ENCODE measurements at regions not wholly inside any gene's neighbourhood (a gene's known extent, or its start where the extent isn't known, plus 50 kb on each side); places are given as distances from the start of the nearest gene placed in this dataset.
A peak's percentile ranks its signal among the peaks of the same experiment; 100 is the strongest.
"Not testable (repeated sequence)": the region's sequence is repeated elsewhere in the genome, so short reads cannot be mapped to it uniquely, and the experiment has no call there.

DNA sequence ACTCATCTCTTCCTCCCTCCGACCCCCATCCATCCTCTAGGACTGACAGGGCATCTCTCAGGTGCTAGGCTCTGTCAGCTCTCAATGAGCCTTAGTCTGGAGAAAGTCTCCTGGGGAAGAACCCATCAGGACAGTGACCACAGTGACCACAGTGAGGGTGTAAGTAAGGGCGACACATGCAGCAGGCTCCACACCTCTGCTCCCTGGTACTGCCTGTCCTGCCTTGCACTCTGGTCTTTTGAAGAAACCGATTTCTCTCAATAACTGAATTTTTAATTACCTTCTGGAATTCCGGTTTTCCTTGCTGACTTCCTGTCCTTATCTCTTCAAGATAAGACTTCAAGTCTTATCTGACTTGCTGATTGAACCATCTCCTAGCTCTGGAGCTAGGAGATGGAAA lies 190.2 kb downstream of the ACTR3B start:
- no peak for DNase-seq

GRCh38 chr7:152956006-152956405 lies 196.5 kb downstream of the ACTR3B start:
- DNase-seq: no peak

GRCh38 chr7:152959610-152960009 lies 200.1 kb downstream of the ACTR3B start:
- no peak for DNase-seq

- DNase-seq: not testable (repeated sequence)
Measured at GRCh38 chr7:152961796-152962195, 202.2 kb downstream of the ACTR3B start.

GRCh38 chr7:152966189-152966588 lies 206.6 kb downstream of the ACTR3B start:
- DNase-seq: no peak

- DNase-seq: no peak
Measured at GRCh38 chr7:152967958-152968357, 208.4 kb downstream of the ACTR3B start.

DNA sequence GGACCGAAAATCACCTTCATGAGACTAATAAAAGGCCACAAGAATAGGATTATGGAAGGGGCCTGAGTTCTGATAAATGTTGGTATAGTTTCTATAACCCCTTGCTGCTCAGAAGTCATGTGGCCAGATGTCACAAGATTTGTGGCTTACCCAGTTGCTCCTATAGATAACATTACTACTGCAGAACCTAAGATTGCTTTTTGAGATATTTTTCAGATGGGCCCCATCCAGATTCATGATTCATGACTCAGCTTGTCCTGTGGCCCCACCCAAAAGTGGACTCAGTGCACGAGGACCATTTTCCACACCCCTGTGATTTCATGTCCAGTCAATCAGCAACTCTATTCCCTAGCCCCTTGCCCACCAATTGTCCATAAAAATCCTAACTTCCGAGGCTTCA lies 209.0 kb downstream of the ACTR3B start:
- no peak for DNase-seq

- no peak for DNase-seq
Measured at GRCh38 chr7:152969335-152969734, 209.8 kb downstream of the ACTR3B start.

DNA sequence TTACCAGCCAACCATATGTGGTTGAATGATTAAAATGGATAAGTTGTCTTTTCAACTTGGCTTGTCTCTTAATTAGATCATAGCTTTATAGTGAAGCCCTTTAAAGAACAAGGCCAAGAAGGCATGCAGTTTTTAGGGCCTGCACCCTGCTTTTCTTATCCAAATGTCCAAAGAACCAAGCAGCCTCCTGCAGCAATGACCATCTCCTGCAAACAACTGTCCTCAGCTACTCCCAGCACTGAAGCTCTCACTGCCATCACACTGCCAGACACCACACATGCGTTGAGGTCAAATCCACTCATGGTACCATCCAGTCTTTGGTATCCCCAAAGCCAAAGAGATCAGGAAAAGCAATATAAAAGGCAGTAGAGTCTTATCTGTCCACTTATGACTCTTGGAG lies 210.3 kb downstream of the ACTR3B start:
- no peak for DNase-seq

GRCh38 chr7:152970481-152970880 lies 210.9 kb downstream of the ACTR3B start:
- DNase-seq: no peak

DNA sequence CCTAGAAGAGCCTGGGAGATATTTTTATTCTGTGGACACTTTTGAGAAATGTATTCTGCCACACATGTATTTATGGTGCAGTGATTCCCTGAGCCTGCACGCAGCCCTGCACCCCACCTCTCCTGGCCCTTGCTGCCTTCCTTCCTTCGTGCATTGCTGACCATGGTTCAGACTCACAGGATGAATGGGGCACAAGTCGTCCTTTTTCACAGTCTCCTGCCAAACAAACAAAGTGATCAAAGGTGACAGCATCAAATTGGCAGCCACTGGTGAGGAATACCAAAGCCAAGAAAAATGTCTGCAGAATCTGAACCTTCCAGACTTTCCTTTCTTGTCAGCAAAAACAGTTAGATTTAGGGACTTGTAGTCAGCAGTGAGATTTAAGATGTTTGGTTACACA lies 215.0 kb downstream of the ACTR3B start:
- no peak for DNase-seq

GRCh38 chr7:152975076-152975475 lies 215.5 kb downstream of the ACTR3B start:
- DNase-seq: no peak

- no peak for DNase-seq
Measured at GRCh38 chr7:152979376-152979775, 219.8 kb downstream of the ACTR3B start.

- DNase-seq: peak; percentile 28
Measured at GRCh38 chr7:152984421-152984820, 224.9 kb downstream of the ACTR3B start.

GRCh38 chr7:152986376-152986775 lies 226.8 kb downstream of the ACTR3B start:
- no peak for DNase-seq

DNA sequence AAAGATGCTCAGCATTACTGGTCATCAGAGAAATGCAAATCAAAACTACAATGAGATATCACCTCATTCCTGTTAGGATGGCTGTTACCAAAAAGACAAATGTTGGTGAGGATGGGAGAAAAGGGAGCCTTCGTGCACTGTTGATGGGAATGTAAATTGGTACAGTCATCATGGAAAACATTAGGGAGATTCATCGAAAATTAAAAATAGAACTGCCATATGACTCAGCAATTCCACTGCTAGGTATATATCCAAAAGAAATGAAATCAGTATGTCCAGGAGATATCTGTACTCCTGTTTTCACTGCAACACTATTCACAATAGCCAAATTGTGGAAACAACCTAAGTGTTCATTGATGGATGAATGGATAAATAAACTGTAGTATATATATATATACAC lies 228.1 kb downstream of the ACTR3B start:
- no peak for DNase-seq

- no peak for DNase-seq
Measured at GRCh38 chr7:152989889-152990380, 230.4 kb downstream of the ACTR3B start.

DNA sequence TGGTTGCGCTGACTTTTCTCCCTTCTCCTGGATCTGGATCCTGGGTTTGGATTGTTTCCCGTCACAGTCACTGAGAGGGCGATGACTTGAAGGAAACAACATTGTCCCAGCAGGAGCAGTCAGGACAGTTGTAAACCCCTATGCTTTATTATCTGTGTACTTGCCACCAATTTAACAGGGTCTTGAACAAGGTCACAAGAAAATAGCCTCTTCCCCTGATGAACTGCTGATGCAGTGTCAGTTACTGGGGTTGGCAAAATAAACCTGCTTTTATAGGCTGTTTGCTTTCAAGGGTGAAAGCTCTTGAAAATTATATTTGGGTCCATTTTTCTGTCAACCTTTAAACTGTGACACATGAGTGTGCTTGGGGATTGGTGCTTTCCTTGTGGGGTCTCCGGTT lies 238.9 kb downstream of the ACTR3B start:
- DNase-seq: no peak

DNA sequence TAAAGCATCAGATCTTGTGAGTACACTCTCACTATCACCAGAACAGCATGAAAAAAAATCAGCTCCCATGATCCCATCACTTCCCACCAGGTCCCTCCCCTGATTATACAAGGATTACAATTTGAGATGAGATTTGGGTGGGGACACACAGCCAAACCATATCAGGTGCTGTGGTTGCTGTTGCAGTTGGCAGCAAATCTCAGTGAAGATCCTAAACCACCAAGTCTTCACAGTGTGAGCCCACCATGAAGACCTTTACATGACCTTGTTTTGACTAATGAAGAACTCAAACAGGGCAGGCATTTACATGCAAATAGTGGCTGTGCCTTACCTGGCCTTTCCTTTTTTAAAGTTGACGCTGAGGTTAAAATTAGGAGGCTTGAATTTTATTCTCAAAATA lies 242.6 kb downstream of the ACTR3B start:
- no peak for DNase-seq

DNA sequence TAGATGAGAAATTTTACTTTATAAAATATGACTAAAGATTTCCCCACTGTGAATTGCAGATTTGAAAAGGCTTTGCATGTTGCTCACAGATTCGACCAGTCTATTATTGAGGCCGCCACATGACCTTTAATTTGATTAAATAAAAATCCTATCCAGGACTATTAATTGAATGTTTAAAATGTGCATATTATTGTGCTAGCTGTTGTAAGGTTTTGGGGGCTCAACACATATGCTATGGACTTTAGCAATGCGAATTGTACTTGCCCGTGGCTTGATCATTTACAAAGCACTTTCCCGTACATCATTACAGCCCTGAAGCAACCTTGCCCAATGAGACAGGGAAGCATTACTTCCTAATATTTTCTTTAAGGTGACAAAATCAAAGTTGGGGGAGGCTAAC lies 243.0 kb downstream of the ACTR3B start:
- DNase-seq: no peak

GRCh38 chr7:153004341-153004740 lies 244.8 kb downstream of the ACTR3B start:
- DNase-seq: no peak

DNA sequence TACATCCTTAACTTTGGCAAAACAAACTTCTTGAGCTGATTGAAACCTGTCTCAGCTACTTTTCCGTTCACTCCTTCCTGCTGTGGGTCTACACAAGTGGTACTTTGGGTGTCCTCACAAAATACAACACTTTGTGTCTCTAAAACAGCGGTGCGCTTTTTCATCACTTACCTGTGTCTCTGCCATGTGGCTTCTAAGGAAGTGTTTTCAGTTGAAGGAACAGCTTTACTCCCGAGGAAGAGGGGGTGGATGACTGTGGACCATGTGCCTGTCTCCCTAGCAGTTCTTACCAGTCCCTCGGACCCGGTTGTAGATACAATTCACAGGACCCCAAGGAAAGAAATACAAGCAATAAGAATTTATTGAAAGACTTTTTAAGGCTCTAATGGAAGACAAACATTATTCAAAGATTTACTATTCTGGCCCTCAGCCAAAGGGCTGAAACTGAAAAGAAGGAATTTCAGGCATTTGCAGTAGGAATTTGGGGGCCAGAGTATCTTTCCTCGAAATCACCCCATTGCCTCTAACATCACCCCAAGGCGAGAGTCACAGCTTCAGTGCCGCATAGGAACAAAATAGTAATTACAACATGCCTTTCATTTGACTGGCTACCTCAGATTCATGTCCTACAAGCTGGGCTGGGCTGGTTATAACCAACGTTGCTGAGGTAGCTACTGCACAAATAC lies 246.3 kb downstream of the ACTR3B start:
- no peak for DNase-seq

DNA sequence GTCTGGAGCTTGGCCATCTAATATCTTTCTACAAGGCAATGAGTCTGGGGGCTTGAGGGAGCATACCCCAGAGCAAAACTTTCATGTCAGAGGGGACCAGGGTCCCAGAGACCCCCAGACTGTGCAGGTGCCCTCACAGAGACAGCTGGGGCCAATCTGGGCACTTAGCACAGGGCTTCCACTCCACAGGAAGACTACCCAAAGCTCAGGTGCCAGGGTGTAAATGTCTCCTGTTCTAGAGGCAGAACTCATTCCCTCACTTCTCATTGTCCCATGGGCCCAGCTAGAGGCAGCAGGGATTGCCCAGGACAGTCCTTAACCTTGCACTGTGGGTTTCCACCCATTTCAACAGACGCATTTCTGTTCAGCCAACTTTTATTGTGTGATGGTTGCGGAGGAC lies 246.9 kb downstream of the ACTR3B start:
- no peak for DNase-seq

- no peak for DNase-seq
Measured at GRCh38 chr7:153006911-153007310, 247.4 kb downstream of the ACTR3B start.

DNA sequence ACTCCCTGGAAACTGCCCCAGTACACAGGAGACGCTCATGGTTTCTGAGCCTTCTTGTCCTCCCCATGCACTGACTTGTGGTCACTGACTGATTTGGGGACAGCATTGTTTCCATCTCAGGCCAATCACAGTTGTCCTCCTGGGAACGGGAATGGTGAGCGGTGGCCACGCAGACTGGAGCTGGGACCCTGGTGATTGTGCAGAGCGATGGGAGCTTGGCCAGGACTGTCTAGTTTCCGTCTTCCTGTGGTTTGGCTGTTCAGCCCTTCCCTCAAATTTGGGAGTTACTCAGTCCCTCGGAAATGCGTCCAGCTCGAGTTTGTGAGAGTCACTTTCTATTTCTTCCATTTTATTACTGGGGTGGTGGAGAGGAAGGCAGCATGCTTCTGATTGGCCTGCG lies 250.9 kb downstream of the ACTR3B start:
- DNase-seq: no peak

All from femur (tissue), 1 donor.